GM06990 (cell line): ENCODE measurements at regions not wholly inside any gene's neighbourhood (a gene's known extent, or its start where the extent isn't known, plus 50 kb on each side); places are given as distances from the start of the nearest gene placed in this dataset.
"Not testable (repeated sequence)": the region's sequence is repeated elsewhere in the genome, so short reads cannot be mapped to it uniquely, and the experiment has no call there.

Experiments
- DNase-seq: peaks from one replicate; pipeline ENCODE4 v3.0.0-alpha.2; 2011; ENCODE audit not compliant: insufficient read length; ENCODE audit errors: extremely low read depth
- H3K27me3 ChIP-seq: replicated peaks from 2 replicates; pipeline ENCODE4 v1.6.0; 2011; ENCODE audit warnings: low read length; ENCODE audit not compliant: control insufficient read depth, insufficient read depth
- H3K36me3 ChIP-seq: 2 replicates; pipeline ENCODE4 v1.5.1; 2011; ENCODE audit warnings: low read length; ENCODE audit not compliant: control insufficient read depth, insufficient read depth
- H3K4me3 ChIP-seq: replicated peaks from 2 replicates; pipeline ENCODE4 v1.5.1; 2011; ENCODE audit warnings: low read depth, mild to moderate bottlenecking, control low read depth, low read length
- TF ChIP-seq, protein P1 (sequence below): IDR thresholded peaks from 2 replicates; pipeline ENCODE4 v1.5.1; 2011; ENCODE audit warnings: low read length, control low read depth, mild to moderate bottlenecking, inconsistent platforms; ENCODE audit not compliant: insufficient read depth, poor library complexity, severe bottlenecking

- no peaks in the 10 kb centered on the region for H3K36me3 ChIP-seq
- TF ChIP-seq, protein P1, sequence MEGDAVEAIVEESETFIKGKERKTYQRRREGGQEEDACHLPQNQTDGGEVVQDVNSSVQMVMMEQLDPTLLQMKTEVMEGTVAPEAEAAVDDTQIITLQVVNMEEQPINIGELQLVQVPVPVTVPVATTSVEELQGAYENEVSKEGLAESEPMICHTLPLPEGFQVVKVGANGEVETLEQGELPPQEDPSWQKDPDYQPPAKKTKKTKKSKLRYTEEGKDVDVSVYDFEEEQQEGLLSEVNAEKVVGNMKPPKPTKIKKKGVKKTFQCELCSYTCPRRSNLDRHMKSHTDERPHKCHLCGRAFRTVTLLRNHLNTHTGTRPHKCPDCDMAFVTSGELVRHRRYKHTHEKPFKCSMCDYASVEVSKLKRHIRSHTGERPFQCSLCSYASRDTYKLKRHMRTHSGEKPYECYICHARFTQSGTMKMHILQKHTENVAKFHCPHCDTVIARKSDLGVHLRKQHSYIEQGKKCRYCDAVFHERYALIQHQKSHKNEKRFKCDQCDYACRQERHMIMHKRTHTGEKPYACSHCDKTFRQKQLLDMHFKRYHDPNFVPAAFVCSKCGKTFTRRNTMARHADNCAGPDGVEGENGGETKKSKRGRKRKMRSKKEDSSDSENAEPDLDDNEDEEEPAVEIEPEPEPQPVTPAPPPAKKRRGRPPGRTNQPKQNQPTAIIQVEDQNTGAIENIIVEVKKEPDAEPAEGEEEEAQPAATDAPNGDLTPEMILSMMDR, result no peak
- H3K4me3 ChIP-seq, result no peak overlapping the region
- H3K27me3 ChIP-seq, result no peaks in the 10 kb centered on the region
- no peak for DNase-seq
Observed at GRCh38 chr11:90635151-90635550, 412.3 kb upstream of the CHORDC1 start.

DNA sequence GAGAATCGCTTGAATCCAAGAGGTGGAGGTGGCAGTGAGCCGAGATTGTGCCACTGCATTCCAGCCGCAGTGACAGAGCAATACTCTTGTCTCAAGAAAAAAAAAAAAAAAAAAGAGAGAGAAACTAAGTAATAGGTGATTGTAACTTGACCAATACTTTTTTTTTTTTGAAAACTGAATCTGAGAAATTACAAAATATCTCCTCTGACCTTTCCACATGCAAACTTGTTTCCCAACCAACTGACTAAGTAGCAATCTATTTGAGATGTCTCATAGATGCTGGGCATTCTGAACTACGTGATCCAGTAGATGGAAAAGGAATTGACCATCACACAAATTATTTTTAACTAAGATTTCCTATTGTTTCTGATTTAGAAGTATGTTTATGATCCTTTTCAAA, 407.3 kb upstream of the CHORDC1 start:
- H3K27me3 ChIP-seq, result no peaks in the 10 kb centered on the region
- TF ChIP-seq, protein P1, result no peak
- H3K4me3 ChIP-seq, result no peak overlapping the region
- H3K36me3 ChIP-seq, result no peaks in the 10 kb centered on the region
- DNase-seq, result no peak

DNA sequence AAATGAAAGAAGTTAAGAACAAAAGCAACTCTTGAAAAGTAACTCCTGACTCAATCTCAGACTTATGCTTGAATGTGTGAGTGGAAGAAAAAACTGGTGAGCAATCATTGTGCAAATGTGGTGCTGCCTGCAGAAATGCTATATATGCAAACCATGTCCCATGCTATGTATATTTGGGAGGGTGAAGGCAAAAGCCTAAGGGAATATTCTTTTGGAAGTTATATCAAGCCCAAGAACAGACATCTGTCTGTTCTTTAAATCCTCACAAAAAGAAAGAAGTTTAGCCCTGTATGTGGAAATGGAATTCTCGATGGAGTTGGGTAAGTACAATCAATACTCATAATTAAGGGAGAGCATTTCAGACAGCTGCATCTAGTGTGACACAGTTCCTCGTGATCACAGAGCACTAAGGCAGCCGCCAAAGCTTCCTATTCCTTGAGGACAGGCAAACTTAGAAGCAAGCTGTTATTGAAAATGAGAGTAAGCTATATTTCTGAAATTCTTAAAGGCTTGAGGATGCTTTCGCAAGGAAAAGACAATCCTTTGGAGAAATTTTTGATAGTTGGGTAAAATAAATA, 406.5 kb upstream of the CHORDC1 start:
- no peak for DNase-seq
- H3K27me3 ChIP-seq, result no peaks in the 10 kb centered on the region
- no peak overlapping the region for H3K4me3 ChIP-seq
- TF ChIP-seq, protein P1, result no peak
- no peaks in the 10 kb centered on the region for H3K36me3 ChIP-seq

- Histone ChIP-seq H3K36me3 (no peaks in the 10 kb centered on the region), H3K4me3 (no peak overlapping the region), H3K27me3 (no peaks in the 10 kb centered on the region)
- no peak for DNase-seq
- TF ChIP-seq, protein P1, result no peak
Observed at GRCh38 chr11:90614318-90614717, 391.5 kb upstream of the CHORDC1 start.

DNA sequence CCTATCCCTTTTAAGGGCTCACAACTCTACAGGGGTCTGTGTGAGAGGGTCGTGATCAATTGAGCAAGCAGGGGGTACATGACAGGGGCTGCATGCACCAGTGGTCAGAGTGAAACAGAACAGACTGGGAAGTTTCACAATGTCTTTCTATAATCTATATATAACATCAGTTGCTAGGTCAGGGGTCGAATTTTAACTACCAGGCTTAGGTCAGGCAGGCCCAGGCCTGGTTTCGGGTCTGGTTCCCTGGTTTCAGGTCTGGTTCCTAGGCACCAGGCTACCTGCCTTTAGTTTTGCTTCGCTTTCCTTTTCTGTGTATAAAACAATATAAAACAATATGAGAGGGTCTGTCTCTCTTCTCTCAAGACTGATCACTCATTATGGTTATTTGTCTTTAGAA, 390.2 kb upstream of the CHORDC1 start:
- not testable (repeated sequence) for H3K4me3 ChIP-seq

DNA sequence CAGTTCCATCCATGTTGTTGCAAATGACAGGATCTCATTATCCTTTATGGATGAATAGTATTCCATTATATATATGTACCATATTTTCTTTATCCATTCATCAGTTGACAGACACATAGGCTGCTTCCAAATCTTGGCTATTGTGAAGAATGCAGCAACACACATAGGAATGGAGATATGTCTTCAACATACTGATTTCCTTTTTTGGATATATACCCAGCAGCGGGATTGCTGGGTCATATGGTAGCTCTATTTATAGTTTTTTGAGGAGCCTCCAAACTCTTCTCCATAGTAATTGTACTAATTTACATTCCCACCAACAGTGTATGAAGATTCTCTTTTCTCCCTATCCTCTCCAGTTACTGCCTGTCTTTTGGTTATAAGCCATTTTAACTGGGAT, 383.9 kb upstream of the CHORDC1 start:
- Histone ChIP-seq H3K36me3 (no peaks in the 10 kb centered on the region), H3K27me3 (no peaks in the 10 kb centered on the region), H3K4me3 (no peak overlapping the region)
- no peak for DNase-seq
- TF ChIP-seq, protein P1, result no peak

More for the DNA sequence above, 390.2 kb upstream of the CHORDC1 start:
- not testable (repeated sequence) for H3K36me3 ChIP-seq, H3K27me3 ChIP-seq, DNase-seq
